ENCODE measurements at regions not wholly inside any gene's neighbourhood (a gene's known extent, or its start where the extent isn't known, plus 50 kb on each side); places are given as distances from the start of the nearest gene placed in this dataset.

DNA sequence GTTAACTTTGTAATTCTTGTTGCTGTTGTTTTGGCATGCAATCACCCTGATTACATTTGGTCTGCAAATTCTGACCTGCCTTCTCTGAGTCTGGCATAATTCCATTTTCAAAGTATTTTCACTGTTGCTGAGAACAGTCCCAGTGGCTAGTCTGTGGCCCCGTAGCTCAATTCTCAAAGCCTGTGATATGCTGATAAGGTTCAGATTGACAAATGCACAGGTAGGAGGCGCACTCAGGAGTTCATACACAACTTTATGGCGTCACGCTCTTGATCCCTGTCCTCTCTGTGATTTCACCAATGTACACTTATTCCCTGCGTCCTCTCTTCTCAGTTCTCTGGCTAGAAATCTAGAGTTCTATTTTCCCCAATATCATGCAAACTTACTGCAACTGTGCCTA is 376.6 kb upstream of the SLCO3A1 start:
- DNase-seq = no peak

GRCh38 chr15:91478717-91479191 is 374.8 kb upstream of the SLCO3A1 start:
- peak; percentile 0 for DNase-seq

DNA sequence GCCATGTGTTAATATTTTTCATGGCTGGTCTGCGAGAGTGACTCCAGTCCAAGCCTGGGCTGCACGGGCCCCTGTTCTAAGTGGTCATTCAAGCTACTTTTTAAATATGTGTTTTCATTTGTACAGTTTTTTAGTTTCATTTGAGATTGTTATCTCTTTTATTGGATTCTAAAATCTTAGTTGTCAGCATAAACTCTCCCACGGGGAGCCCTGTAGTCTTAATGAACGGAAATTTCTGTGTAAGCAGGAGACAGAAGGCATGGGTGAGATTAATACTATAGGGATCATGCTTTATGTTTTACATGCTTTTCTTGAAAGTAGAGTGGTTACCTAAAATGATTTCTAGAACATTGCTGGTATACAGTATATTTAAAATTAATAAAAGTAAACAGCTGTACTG is 373.1 kb upstream of the SLCO3A1 start:
- no peak for DNase-seq

DNA sequence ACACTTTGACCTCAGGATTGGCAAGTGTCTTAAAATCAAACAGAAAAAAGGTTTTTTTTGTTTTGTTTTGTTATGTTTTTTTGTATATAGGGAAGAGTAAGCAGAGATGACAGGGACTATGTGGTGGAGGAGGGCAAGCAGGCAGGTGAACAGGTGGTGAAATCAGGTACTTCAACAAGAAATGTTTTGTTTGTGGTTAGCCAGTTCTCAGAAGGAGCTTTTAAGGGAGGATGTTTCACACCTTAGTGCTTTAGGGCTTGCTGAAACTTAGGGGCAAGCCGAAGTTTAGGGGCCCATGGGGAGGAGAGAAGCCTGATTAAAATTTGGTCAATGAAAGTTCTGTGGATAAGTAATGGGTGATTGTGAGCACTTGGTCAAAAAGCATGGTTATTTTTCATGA is 370.7 kb upstream of the SLCO3A1 start:
- no peak for DNase-seq

DNA sequence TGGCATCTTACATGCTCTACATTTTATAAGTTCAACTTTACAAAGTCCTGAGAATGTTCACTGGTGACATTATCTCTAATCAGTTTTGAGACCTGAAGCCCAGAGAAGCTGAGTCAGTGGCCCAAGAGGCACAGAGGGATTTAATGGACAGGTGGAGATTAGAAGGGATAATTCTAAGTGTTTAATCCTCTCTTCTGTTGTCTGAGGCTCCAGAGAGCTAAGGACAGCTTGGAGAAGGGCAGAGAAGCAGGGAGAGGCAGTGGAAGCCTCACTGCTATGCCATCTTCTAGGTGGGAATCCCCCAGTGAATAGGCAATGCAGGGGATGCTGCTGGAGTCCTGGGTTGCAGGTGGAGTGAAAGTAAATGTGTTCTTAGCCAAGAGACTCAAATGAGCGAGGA is 369.4 kb upstream of the SLCO3A1 start:
- no peak for DNase-seq

DNA sequence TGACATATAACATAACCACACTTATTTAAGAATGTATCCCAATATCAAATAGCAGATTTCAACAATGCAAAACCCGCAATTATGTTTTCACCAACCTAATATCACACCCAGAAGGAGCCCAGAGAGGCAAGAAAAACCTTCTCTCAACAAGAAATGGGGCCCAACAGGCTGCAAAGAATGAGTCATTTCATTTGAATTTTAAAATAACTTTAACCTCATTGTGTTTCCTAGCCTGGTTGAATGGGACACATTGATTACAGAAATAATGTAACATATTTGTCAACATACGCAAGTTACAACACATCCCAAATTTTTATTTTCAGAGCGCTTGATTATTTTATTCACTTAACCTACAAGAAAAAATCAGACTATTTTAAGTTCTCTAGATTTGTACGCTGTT is 365.1 kb upstream of the SLCO3A1 start:
- no peak for DNase-seq

- no peak for DNase-seq
These were observed 363.3 kb upstream of the SLCO3A1 start for GRCh38 chr15:91490211-91490610.

GRCh38 chr15:91491101-91491950 is 362.2 kb upstream of the SLCO3A1 start:
- DNase-seq = no peak

DNA sequence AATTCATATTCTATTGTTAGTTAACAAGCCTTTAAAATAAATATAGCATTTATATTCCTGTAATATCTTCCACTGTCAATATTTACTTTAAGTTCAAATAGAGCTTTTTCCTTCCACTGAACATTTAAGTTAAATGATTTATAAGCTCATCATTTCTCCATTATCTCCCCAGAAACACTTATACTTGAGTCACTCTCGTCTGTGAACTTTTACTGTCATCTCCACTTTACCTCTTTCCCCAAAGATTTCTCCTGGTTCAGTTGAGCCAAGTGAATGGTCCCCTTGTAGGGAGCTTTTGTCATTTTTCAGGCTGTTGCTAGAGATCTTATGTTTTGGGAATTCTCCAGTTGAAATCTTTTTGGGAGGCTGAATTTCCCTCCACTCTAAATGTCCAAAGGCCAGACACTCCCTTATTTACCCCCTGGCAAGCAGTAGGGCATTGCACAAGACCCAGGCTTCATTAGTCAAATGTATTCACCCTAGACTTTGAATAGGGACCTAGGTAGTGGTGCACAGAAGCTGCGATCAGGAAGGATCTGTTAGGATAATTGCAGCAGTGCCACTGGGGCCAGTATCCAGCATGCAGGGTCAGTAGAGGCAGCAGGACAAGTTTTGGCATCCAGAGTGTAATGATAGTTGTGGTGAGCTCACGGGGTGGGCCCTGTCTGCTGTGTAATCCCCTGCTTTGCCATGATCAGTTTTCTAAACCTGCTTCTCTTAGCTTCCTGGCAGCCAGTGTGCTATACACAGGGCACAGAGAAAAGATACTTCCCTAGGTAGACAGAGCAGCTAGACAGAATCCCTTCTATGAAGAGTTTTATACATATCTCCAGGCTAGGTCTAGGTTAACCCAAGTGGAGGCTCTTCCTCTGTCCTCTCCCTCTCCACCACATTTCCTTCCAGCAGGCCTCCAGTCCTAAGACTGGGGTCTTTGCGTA is 356.5 kb upstream of the SLCO3A1 start:
- DNase-seq = no peak

DNA sequence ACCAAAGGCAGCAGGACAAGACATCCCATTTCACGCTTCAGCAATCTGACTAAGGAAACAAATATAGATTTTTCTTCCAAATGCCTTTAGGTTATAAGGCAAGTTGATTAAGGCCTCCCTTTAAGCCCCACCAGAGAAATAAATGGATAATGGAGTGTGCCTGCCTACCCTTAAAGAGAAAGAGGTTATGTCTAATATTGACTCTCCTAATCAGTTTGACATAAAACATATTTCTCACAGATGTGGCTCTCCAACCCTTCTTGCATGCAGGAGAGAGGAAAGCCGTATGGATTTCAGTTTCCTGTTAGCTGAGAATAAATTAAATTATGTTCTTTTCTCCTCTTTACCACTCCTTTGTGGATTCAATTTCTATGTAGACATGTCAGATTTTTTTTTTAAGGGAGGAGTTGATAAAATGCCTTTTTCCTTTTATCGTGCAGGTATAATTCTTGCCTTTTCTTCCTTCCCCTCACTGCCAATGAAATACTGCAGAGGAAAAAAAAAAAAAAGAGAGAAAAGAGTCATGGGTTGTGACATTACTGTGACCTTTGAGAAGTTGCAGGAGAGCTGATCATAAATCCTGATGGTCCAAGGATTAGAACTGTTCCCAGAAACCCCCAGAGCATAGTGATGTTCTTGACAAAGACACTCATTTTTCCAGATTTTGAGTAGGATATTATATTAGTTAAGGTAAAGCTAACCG is 355.3 kb upstream of the SLCO3A1 start:
- no peak for DNase-seq

GRCh38 chr15:91498749-91499062 is 354.8 kb upstream of the SLCO3A1 start:
- DNase-seq = no peak

- no peak for DNase-seq
These were observed 353.6 kb upstream of the SLCO3A1 start for GRCh38 chr15:91499774-91500383.

GRCh38 chr15:91508633-91509032 is 344.9 kb upstream of the SLCO3A1 start:
- no peak for DNase-seq

- DNase-seq = no peak
These were observed 339.4 kb upstream of the SLCO3A1 start for GRCh38 chr15:91514147-91514546.

DNA sequence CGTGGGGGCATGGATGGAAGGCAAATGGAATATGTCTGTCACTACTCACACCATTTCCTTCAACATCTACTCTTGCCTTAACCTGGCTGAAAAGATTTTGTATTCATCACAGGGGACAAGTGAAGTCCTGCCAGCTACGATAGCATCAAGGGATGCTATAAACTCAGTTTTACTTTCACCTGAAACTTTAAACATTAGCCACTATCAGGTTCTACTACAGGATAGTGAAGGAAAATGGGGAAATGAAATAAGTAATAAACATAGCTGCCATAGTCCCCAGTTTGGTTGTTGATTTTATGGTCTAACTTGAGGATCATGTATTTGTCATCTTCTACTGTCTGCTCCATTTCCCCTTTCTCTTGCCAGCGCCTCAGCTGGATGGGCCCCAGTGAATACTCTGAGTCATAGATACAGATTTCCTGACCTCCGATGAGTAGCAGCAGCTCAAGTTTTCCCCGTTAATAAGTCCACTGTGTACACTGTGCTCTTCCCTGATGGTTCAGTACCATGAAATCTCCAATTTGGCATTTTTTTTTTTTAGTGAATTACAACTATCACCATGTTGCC is 338.2 kb upstream of the SLCO3A1 start:
- no peak for DNase-seq

- no peak for DNase-seq
These were observed 336.6 kb upstream of the SLCO3A1 start for GRCh38 chr15:91516866-91517265.

GRCh38 chr15:91517491-91518200 is 335.9 kb upstream of the SLCO3A1 start:
- no peak for DNase-seq

DNA sequence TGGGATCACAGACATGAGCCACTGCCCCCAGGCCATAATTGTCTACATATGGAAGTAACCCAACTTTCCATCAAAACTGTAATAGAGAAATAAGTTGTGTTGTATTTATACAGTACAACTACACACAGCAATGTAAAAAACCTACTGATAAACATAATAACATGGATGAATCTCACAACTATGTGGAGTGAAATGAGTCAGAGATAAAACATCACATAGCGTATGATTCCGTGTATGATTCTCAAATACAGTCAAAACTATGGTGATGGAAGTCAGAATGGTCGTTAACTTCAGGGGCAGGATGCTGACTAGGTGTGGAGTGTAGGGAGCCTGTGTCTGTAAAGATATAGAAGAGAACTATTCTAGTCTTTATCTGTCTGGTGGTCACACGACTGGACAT is 332.7 kb upstream of the SLCO3A1 start:
- no peak for DNase-seq

DNA sequence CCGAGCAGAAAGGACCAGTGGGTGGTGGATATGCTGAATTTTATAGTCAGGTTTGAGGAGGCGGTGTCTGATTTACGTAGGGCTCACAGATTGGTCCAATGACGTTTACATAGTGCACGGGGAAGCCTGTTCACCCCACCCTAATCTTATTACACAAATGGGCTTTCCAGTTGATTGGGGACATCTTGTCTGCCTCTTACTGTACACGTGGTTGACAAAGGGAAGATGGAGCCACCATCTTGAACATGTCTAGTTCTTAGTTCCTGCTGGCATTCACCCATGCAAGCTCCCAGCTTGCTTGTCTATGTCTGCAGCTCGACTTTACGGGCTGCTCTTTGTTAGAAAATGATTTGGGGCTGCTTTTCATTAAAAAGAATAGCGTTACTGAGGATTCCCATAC is 332.0 kb upstream of the SLCO3A1 start:
- no peak for DNase-seq

DNA sequence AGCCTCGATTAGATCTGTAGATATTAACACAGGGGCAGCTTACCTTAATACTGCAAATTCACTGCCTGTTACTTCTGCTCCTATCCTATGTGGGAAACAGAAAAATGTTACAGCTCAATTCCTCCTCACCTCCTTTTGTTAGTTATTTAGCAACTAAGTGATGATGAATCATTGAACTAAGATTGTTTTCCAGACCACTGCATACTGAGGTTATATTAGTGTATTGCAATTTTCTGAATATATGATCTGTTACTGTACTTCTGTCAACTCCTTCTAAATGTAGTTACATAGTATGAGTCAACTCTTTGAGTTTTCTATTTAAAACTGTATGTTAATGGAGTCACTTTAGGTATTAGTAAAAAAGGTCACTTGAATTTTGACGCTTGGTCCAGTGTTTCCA is 331.5 kb upstream of the SLCO3A1 start:
- no peak for DNase-seq

DNA sequence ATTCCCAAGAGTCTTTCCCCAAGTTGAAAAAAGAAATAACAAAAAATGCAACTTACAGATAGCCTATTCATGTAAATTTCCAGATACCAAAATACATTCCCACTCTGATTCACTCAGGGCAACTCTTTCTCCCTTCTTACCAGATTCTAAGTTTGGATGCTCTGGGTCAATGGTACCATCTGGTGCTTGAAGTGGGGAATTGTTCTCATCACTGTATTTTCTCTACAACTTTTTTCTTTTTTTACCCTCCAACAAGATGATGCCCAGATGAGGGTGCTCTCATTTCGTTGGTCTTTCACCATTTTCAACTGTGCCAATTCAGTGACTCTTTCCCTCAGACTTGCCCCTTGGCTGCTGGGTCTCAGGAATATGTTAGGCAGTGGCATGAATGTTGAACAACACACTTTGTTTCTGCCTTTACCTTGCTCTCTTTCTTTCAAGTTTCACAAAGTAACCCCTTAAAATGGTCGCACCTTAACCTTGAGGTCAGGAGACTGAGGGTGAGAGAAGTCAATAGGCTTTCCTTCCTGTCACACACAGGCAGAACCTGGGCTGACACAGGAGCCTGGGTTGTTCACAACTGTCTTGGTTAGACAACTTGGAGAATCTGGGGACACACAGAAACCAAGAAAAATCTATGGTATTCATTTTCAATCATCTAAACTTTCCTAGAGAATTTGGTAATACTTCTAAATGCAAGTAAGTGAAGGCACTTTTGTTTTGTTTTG is 330.7 kb upstream of the SLCO3A1 start:
- no peak for DNase-seq
